CD4-positive, alpha-beta T cell treated with Interleukin-4 for 4 hours (primary cell): ENCODE measurements at regions not wholly inside any gene's neighbourhood (a gene's known extent, or its start where the extent isn't known, plus 50 kb on each side); places are given as distances from the start of the nearest gene placed in this dataset.

Experiments
- DNase-seq: peaks from one replicate; pipeline ENCODE4 v3.0.0-alpha.2; 2020

- no peak for DNase-seq
Observed at GRCh38 chr14:48973151-48973550, 613.0 kb downstream of the RPS29 start.

- no peak for DNase-seq
Observed at GRCh38 chr14:48970943-48971342, 615.2 kb downstream of the RPS29 start.

GRCh38 chr14:48967419-48967818 lies 618.8 kb downstream of the RPS29 start:
- DNase-seq: no peak

- DNase-seq: no peak
Observed at GRCh38 chr14:48963231-48963790, 622.9 kb downstream of the RPS29 start.

GRCh38 chr14:48957486-48957885 lies 628.7 kb downstream of the RPS29 start:
- no peak for DNase-seq

GRCh38 chr14:48955857-48956256 lies 630.3 kb downstream of the RPS29 start:
- DNase-seq: no peak

- DNase-seq: no peak
Observed at GRCh38 chr14:48954446-48954845, 631.7 kb downstream of the RPS29 start.

- no peak for DNase-seq
Observed at GRCh38 chr14:48944809-48945208, 641.4 kb downstream of the RPS29 start.

- no peak for DNase-seq
Observed at GRCh38 chr14:48943913-48944312, 642.3 kb downstream of the RPS29 start.

- no peak for DNase-seq
Observed at GRCh38 chr14:48937541-48938195, 648.5 kb downstream of the RPS29 start.

GRCh38 chr14:48936849-48937248 lies 649.3 kb downstream of the RPS29 start:
- DNase-seq: no peak

- DNase-seq: no peak
Observed at GRCh38 chr14:48936362-48936761, 649.8 kb downstream of the RPS29 start.

GRCh38 chr14:48925184-48925583 lies 661.0 kb downstream of the RPS29 start:
- DNase-seq: no peak

GRCh38 chr14:48914921-48915320 lies 671.3 kb downstream of the RPS29 start:
- no peak for DNase-seq

- no peak for DNase-seq
Observed at GRCh38 chr14:48914382-48914781, 671.8 kb downstream of the RPS29 start.

GRCh38 chr14:48900565-48900964 lies 685.6 kb downstream of the RPS29 start:
- DNase-seq: no peak

- no peak for DNase-seq
Observed at GRCh38 chr14:48890333-48890732, 695.8 kb downstream of the RPS29 start.

GRCh38 chr14:48876806-48877340 lies 709.3 kb downstream of the RPS29 start:
- no peak for DNase-seq

- DNase-seq: no peak
Observed at GRCh38 chr14:48874711-48875110, 711.5 kb downstream of the RPS29 start.

GRCh38 chr14:48857366-48857765 lies 728.8 kb downstream of the RPS29 start:
- no peak for DNase-seq

- no peak for DNase-seq
Observed at GRCh38 chr14:48853159-48853558, 733.0 kb downstream of the RPS29 start.

- no peak for DNase-seq
Observed at GRCh38 chr14:48849741-48850322, 736.3 kb downstream of the RPS29 start.

- DNase-seq: no peak
Observed at GRCh38 chr14:48842785-48843184, 743.4 kb downstream of the RPS29 start.

- DNase-seq: no peak
Observed at GRCh38 chr14:48826058-48826457, 760.1 kb downstream of the RPS29 start.
